K562 (cell line): ENCODE measurements at regions not wholly inside any gene's neighbourhood (a gene's known extent, or its start where the extent isn't known, plus 50 kb on each side); places are given as distances from the start of the nearest gene placed in this dataset.

Experiments used
- ATAC-seq: fragments of 200-7000 bp; cut with Tn5 transposase; 3 replicates; pipeline ENCODE4 v1.9.1; 2020; ENCODE audit warnings: moderate library complexity
- BruUV-seq: library from RNA; stranded (reverse); fragments of 400-500 nt; replicated peaks from 2 replicates; lab custom pipeline; 2021; lab: Mats Ljungman, UMichigan
- CTCF ChIA-PET: fragments of 300-600 bp; formaldehyde crosslinking; extraction: SDS; loops from one replicate; lab custom pipeline; 2021; ENCODE audit warnings: low intra/inter-chr PET ratio; lab: Yijun Ruan, JAX
- POLR2A ChIA-PET: fragments of 300-600, 350-650 bp; sonication (Branson Sonifier 250); formaldehyde crosslinking; extraction: SDS; loops from one replicate; lab custom pipeline; 2021; ENCODE audit warnings: antibody characterized with exemption, inconsistent platforms; lab: Yijun Ruan, JAX
- DNase-seq, 4 experiments: peaks; one replicate each; pipeline versions ENCODE4 v3.0.0 to v3.0.0-alpha.2; 2011 to 2018; ENCODE audit warnings: low spot score in 3 of 4, mixed read lengths in 3 of 4; ENCODE audit errors: extremely low read depth in 1 of 4
- FAIRE-seq: peaks from 2 replicates; lab custom pipeline; 2011; peaks lifted over from hg19 to GRCh38; lab: Jason Lieb, UNC
- H2AFZ ChIP-seq: 2 replicates; pipeline ENCODE4 v1.6.0; 2011; ENCODE audit warnings: low read depth, low read length, control low read depth, inconsistent platforms
- H3K27ac ChIP-seq: fragments of 200-600 bp; 3 replicates; pipeline ENCODE4 v1.8.0; 2011; ENCODE audit warnings: low read depth, mild to moderate bottlenecking, control low read depth, inconsistent platforms, low read length, moderate library complexity, mixed read lengths; ENCODE audit errors: extremely low read depth
- H3K27me3 ChIP-seq, 2 experiments: fragments of 300-600 bp in 1 of 2; 2 replicates in 1 of 2; 3 replicates in 1 of 2; pipeline versions ENCODE4 v1.6.0 to v1.8.0; 2011; ENCODE audit warnings: inconsistent platforms in 2 of 2, low read length in 2 of 2, mild to moderate bottlenecking in 1 of 2, mixed read lengths in 1 of 2, moderate library complexity in 1 of 2; ENCODE audit not compliant: control insufficient read depth in 2 of 2, insufficient read depth in 2 of 2
- H3K36me3 ChIP-seq: fragments of 300-600 bp; 3 replicates; pipeline ENCODE4 v1.8.0; 2011; ENCODE audit warnings: mild to moderate bottlenecking, low read length, inconsistent platforms; ENCODE audit not compliant: control insufficient read depth, insufficient read depth
- H3K4me1 ChIP-seq, 2 experiments: fragments of 200-600 bp in 1 of 2; replicated peaks in 1 of 2; 2 replicates in 1 of 2; 3 replicates in 1 of 2; pipeline versions ENCODE4 v1.5.1 to v1.8.0; 2011; ENCODE audit warnings: inconsistent platforms in 2 of 2, low read length in 2 of 2, mild to moderate bottlenecking in 1 of 2, mixed read lengths in 1 of 2, moderate library complexity in 1 of 2; ENCODE audit not compliant: control insufficient read depth in 2 of 2, insufficient read depth in 2 of 2
- H3K4me2 ChIP-seq: 2 replicates; pipeline ENCODE4 v1.6.1; 2011; ENCODE audit warnings: low read length, control low read depth, inconsistent platforms, mixed read lengths; ENCODE audit not compliant: insufficient read depth
- H3K4me3 ChIP-seq: fragments of 200-600 bp; sonication (generic), shearing (Covaris generic); 2 replicates; pipeline ENCODE4 v1.5.1; 2016; ENCODE audit warnings: control low read depth, inconsistent platforms
- H3K79me2 ChIP-seq: fragments of 200-600 bp; 3 replicates; pipeline ENCODE4 v1.8.0; 2011; ENCODE audit warnings: low read length, inconsistent platforms; ENCODE audit not compliant: control insufficient read depth, insufficient read depth
- H3K9ac ChIP-seq, 2 experiments: 2 replicates each; pipeline versions ENCODE4 v1.6.0 to v1.6.1; 2011; ENCODE audit warnings: low read depth in 2 of 2, low read length in 2 of 2, control low read depth in 1 of 2, inconsistent platforms in 1 of 2, mild to moderate bottlenecking in 1 of 2, mixed read lengths in 1 of 2; ENCODE audit not compliant: insufficient read depth in 1 of 2
- H3K9me1 ChIP-seq: one replicate; pipeline ENCODE4 v1.6.0; 2011; ENCODE audit warnings: inconsistent platforms, mild to moderate bottlenecking, low read length, moderate library complexity; ENCODE audit not compliant: control insufficient read depth, insufficient read depth
- H3K9me3 ChIP-seq: replicated peaks from 2 replicates; pipeline ENCODE4 v1.5.1; 2011; ENCODE audit warnings: low read depth, low read length, inconsistent platforms; ENCODE audit not compliant: control insufficient read depth, insufficient read depth
- H4K20me1 ChIP-seq: replicated peaks from 2 replicates; pipeline ENCODE4 v1.6.1; 2011; ENCODE audit warnings: low read length, inconsistent platforms, mixed read lengths; ENCODE audit not compliant: control insufficient read depth, insufficient read depth
- PRMT5 ChIP-seq: sonication (generic); formaldehyde crosslinking; IDR thresholded peaks from 2 replicates; pipeline ENCODE4 v1.5.0; 2020; ENCODE audit warnings: missing genetic modification reagents
- RFX5 ChIP-seq: IDR thresholded peaks from 2 replicates; pipeline ENCODE4 v1.6.1; 2011; ENCODE audit warnings: low read depth, mild to moderate bottlenecking, improper control_type of control experiment, low read length
- TCF3 ChIP-seq: sonication (generic); formaldehyde crosslinking; IDR thresholded peaks from 2 replicates; pipeline ENCODE4 v1.4.0; 2020; ENCODE audit warnings: mild to moderate bottlenecking, missing genetic modification reagents
- ZNF212 ChIP-seq: fragments of 450-650 bp; formaldehyde crosslinking; IDR thresholded peaks from 2 replicates; pipeline ENCODE4 v1.4.0; 2020; ENCODE audit warnings: mild to moderate bottlenecking
- ZNF436 ChIP-seq: fragments of 250-450, 450-650 bp; sonication (Bioruptor Pico); formaldehyde crosslinking; IDR thresholded peaks from 2 replicates; pipeline ENCODE4 v1.7.0; 2020; ENCODE audit warnings: mild to moderate bottlenecking
- WGBS: fragments of 100-300 bp; shearing (Covaris generic); methylation state at CpG from one replicate; pipeline ENCODE4 v1.1.6; 2016; ENCODE audit warnings: low coverage, mixed read lengths; ENCODE audit not compliant: insufficient coverage; ENCODE audit errors: missing lambda C conversion rate; 5-methylcytosine and 5-hydroxymethylcytosine counted together
- in situ Hi-C: fragments of 300-500 bp; cut with MboI; formaldehyde crosslinking; loops from 4 replicates; pipeline ENCODE4 v1.15.0; 2018; ENCODE audit warnings: inconsistent platforms, mixed read lengths
- intact Hi-C: fragments of 100-400 bp; cut with micrococcal nuclease; formaldehyde crosslinking; loops from 2 replicates; pipeline ENCODE4 v1.14.2; 2022
- TF ChIP-seq, protein P1 (sequence below): fragments of 250-450 bp; sonication (Bioruptor Pico); IDR thresholded peaks from 2 replicates; pipeline ENCODE4 v1.4.0; 2020; ENCODE audit warnings: mild to moderate bottlenecking, moderate library complexity

DNA sequence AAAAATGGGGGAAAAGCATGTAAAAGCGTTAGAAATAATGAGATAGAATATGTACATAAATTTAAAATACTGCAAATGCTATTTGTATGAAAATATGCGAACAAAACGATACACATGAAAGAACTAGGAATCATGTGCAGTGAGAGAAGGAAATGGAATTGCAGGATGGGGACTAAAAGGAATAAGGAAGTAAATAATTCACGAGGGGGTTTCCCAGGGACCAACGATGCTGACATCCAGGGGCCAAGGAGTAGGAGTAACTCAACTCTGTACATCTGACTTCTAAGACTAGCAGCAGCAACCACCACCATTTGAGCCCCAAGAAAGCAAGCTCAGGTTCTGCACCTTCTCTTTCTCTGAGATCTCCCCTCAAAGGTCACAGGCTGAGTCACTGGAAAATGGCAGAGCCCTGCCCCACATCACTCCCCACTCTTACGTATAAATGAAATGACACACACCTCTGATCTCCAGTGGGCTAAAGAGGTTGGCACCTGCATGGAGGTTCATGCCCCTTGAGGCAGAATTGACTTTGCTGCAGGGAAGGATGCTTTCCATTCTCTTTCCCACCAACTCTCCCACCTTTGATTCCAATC, 100.0 kb upstream of the DLG1 start:
- Histone ChIP-seq H3K36me3 (no peaks in the 10 kb centered on the region), H3K27me3 (peaks cover 38 to 64% of the 10 kb centered on the region in 2 experiments), H3K4me1 (peaks cover 6 to 7% of the 10 kb centered on the region in 2 experiments; a peak in 3 of 5 replicates), H3K4me2 (no peak overlapping the region), H3K9ac (no peak overlapping the region), H2AFZ (no peak overlapping the region), H3K4me3 (no peak overlapping the region), H4K20me1 (no peaks in the 10 kb centered on the region), H3K79me2 (no peaks in the 10 kb centered on the region), H3K9me3 (no peaks in the 10 kb centered on the region), H3K9me1 (peaks cover 3% of the 10 kb centered on the region), H3K27ac (no peak overlapping the region)
- TF ChIP-seq PRMT5 (CRISPR knock-in tag) (no peak), ZNF436 (no peak), TCF3 (CRISPR knock-in tag) (no peak), ZNF212 (CRISPR knock-in tag) (no peak), RFX5 (no peak)
- TF ChIP-seq, protein P1, sequence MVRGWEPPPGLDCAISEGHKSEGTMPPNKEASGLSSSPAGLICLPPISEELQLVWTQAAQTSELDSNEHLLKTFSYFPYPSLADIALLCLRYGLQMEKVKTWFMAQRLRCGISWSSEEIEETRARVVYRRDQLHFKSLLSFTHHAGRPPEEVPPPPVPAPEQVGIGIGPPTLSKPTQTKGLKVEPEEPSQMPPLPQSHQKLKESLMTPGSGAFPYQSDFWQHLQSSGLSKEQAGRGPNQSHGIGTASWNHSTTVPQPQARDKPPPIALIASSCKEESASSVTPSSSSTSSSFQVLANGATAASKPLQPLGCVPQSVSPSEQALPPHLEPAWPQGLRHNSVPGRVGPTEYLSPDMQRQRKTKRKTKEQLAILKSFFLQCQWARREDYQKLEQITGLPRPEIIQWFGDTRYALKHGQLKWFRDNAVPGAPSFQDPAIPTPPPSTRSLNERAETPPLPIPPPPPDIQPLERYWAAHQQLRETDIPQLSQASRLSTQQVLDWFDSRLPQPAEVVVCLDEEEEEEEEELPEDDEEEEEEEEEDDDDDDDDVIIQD (CRISPR knock-in tag), result no peak
- CTCF ChIA-PET, result no interaction called here
- intact Hi-C loops, result no loop called here
- no peak for ATAC-seq
- WGBS, result 1% methylated on average over 6 of the region's 6 CpGs
- DNase-seq, result peak in 1 of 4 experiments; percentile 3
- POLR2A ChIA-PET, result interaction anchor here (0.6 kb wide), 1 partner anchor 109 kb away, joined by 3 read pairs; no protein-coding TSS in a partner anchor
- no peak for FAIRE-seq
- in situ Hi-C loops, result no loop called here
- BruUV-seq, result no TSS peak
